RPMI7951 (cell line): ENCODE measurements at regions not wholly inside any gene's neighbourhood (a gene's known extent, or its start where the extent isn't known, plus 50 kb on each side); places are given as distances from the start of the nearest gene placed in this dataset.

Source experiments
- DNase-seq: peaks from one replicate; pipeline ENCODE4 v3.0.0-alpha.2; 2012; ENCODE audit warnings: low read depth

DNA sequence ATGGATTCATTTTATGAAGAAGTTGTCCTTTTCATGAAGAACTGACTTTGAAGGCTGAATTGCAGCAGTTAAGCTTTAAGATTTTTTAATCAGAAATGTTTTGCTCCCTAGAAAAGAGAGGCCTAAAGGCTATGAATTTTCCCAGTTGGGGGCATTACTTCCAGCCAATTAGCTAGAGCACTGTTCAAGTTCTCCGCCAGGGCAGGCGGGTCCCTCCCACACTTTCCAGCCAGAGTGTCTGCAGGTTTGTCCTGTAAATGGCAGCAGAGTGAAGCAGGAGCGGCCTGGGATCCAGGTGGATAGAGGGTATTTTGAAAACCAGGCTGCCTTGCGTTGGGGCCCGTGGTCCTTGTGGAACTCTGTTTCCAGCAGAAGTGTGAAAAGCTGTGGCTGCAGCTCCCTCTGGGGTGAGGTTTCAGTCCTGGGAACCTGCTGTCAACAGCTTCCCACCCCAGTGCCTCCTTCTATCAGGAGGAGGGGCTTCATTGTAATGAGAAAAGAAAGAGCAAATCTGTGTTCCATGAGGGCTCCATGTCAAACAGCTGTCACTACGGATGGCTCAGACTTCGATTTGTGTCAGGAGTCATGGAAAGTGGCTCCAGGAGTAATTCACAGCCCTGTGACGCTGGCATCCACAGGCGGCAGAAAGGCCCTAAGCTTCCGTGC is 210.7 kb upstream of the TMEM132C start:
- DNase-seq = no peak

- DNase-seq = no peak
These were observed 209.4 kb upstream of the TMEM132C start for GRCh38 chr12:128057586-128057985.

- no peak for DNase-seq
These were observed 207.2 kb upstream of the TMEM132C start for GRCh38 chr12:128059621-128060370.

- DNase-seq = no peak
These were observed 198.8 kb upstream of the TMEM132C start for GRCh38 chr12:128068211-128068610.

DNA sequence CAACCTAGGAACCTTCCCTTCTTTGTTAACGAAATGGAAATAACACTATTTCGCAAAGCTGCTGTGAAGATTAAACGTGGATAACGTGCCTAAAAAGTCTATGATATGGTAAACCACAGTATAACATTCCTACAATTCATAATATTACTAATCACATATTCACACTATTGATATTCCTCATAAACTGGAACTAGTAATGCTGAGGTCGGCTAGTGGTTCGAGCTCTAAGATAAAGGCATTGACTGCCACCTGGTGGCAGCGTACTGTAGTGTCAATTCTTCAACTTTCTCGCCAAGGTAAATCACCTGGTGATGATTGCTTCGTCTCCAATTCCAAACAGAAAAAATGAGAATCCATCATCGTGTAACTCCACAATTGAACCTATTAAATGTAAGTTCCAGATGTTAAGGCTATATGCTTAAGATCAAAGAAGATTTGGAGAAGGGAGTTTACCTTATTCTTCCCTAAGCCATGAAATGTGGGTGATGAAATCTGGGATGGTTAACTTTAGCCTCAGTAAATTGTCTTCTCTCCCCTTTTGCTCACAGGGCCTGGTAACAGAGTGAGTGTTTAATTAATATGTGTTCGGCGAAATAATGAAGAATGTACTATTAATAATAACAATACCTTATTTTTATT is 197.5 kb upstream of the TMEM132C start:
- DNase-seq = peak; percentile 29

DNA sequence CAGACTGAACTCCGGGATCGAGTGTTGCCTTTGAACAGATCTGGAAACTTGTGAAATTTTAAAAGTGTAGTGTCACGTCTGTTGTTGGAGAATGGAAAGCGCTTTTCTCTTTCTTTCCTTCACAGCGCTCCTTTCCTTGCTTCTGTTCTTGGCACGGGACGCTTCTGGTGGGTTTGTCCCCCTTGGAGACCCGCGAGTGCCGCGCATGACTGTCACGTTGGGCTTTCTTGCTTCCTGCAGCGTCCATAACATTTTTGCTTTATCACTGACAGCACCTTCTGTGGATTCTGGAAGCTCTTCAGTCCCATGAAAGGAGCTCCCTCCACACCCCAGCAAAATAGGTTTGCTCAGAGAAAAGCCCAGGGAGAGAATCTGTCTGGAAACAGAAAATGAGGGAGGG is 193.0 kb upstream of the TMEM132C start:
- no peak for DNase-seq

DNA sequence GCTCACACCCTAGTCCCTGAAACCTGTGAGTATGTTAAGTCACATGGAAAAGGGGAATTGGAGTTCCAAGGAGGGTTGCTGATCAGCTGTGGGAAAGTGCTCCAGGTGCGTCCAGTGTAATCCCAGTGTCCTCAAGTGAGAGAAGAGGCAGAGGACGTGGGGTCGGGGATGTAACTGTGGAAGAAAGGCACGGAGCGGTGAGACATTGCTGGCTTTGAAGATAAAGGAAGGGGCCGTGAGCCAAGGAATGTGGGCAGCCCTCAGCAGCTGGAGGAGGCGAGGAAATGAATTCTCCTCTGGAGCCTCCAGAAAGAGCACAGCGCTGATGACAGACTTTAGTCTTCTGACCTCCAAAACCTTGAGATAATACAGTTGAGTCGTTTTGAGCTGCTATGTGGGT is 191.6 kb upstream of the TMEM132C start:
- DNase-seq = no peak

- peak; percentile 42 for DNase-seq
These were observed 190.8 kb upstream of the TMEM132C start for GRCh38 chr12:128076188-128076587.

DNA sequence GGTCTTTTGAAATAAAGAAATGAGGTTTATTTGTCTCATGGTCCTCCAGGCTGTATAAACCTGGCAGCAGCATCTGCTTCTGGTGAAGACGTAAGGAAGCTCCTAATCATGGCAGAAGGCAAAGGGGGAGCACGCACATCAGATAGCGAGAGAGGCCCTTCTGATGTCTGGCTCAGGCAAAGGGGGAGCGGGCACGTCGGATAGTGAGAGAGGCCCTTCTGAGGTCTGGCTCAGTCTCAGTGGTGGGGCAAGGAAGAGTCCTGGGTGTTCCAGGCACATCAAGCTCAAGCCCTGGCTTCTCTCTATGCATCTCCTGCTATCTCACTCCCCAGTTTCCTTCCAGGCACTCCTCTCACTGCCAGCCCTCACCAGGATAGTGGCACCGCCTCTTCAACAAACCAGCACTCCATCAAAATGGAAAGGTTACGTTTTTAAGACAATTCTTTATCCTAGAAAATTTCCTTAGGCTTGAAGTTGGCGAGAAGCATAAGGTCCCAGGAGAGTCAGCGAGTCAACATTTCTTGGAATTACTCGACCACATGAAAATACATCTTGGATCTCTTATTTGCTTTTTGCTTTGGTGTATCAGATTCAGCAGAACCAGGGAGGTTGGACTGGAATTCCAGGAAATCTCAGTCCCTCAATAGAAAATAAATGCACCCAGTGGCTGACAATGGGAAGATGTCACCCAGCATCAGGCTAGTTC is 189.6 kb upstream of the TMEM132C start:
- DNase-seq = no peak

DNA sequence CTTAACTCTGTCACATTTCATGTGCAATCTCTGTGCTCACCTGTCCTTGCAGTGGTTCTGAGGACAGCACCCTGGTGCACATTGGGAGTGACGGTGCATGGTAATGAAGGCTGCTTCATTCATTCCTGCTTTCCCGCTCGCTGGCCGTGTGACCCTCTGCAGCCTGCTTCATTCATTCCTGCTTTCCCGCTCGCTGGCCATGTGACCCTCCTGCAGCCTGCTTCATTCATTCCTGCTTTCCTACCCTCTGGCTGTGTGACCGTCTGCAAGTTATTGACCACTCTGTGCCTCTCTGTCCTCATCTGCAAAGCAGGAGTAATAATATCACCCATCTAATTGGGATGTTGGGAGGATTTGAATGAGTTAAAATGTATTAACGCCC is 189.1 kb upstream of the TMEM132C start:
- no peak for DNase-seq

DNA sequence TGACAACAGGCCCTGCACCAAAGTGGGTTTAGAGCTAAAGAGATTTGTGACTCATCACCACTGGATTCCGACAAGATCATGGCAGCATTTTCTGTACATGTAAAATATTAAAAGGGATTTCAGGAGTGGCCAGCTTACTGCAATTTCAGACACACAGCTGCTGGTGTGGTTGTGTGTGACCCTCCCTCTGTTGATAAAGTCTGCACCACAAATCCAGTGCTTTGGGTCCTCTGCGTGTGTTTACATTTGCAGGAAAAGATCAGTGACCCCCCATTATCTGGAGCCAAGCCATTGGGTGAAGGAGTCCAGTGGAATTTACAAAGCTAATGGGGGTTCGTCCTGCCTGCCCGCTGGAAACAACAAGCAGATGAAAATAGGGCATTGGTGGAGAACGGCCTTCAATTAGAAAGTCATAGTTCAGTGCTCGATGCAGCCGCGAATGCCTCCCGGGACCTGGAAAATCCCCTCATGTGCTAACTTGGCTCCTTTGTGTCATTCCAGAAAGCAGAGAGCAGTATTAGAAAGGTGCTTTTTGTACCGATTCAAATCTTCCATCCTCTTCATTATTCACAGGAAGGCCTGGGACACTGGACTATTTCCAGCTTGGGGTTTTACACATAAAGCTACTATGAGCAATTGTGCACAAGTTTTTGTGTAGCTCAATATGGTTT is 188.5 kb upstream of the TMEM132C start:
- no peak for DNase-seq

DNA sequence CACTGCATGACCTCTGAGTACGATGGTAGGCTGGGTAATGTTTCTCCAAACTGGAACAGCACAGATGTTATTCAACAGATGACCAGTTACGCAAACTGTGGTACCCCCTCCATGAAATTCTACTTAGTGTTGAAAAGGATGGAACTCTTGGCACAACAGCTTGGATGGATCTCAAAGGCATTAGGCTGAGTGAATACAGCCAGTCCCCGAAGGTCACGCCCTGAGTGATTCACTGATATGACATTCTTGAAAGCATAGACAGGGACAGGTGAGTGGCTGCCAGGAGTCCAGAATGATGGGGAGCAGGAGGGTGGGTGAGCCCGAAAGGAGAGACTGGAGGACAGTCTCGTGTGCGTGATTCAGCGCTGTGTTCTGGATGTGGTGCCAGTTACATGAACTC is 187.5 kb upstream of the TMEM132C start:
- DNase-seq = no peak

- DNase-seq = no peak
These were observed 183.7 kb upstream of the TMEM132C start for GRCh38 chr12:128083132-128083729.

DNA sequence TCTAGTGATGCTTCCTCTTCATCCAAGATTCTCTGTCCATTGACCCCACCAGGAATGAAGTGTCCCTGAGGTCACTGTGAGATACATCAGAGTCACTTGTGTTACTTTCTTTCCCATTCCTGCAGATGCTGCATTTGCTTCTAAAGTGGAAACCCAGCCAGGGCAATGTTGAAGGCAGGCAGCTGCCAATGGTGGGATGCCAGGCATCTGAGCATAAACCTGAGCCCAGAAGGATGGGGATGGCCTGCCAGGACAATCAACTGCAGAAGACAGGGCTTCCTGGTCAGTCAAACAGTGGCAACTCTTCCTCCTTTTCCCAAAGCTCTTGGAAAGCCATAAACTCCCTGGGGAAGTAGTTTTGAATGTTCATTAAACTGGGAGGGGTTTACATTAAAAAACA is 178.0 kb upstream of the TMEM132C start:
- no peak for DNase-seq

GRCh38 chr12:128089961-128090360 is 177.0 kb upstream of the TMEM132C start:
- no peak for DNase-seq

- no peak for DNase-seq
These were observed 175.8 kb upstream of the TMEM132C start for GRCh38 chr12:128091101-128091720.

GRCh38 chr12:128091951-128092382 is 175.0 kb upstream of the TMEM132C start:
- DNase-seq = no peak

- DNase-seq = no peak
These were observed 168.2 kb upstream of the TMEM132C start for GRCh38 chr12:128098730-128099129.

GRCh38 chr12:128103152-128103551 is 163.8 kb upstream of the TMEM132C start:
- DNase-seq = no peak

GRCh38 chr12:128109236-128109635 is 157.7 kb upstream of the TMEM132C start:
- DNase-seq = no peak

GRCh38 chr12:128109636-128110035 is 157.3 kb upstream of the TMEM132C start:
- no peak for DNase-seq
